Keratinocyte (primary cell): ENCODE measurements at regions not wholly inside any gene's neighbourhood (a gene's known extent, or its start where the extent isn't known, plus 50 kb on each side); places are given as distances from the start of the nearest gene placed in this dataset.

Experiments used
- DNase-seq: peaks from one replicate; pipeline ENCODE4 v3.0.0-alpha.2; 2011; ENCODE audit warnings: low read depth, missing footprints, low spot score
- FAIRE-seq: peaks from 2 replicates; lab custom pipeline; 2011; peaks lifted over from hg19 to GRCh38; lab: Jason Lieb, UNC
- H2AFZ ChIP-seq: 2 replicates; pipeline ENCODE4 v1.6.0; 2012; ENCODE audit warnings: low read length, control low read depth, inconsistent platforms; ENCODE audit not compliant: control insufficient read depth
- H3K27ac ChIP-seq: 2 replicates; pipeline ENCODE4 v1.5.1; 2011; ENCODE audit warnings: low read length; ENCODE audit not compliant: control insufficient read depth, insufficient read depth
- H3K27me3 ChIP-seq: 3 replicates; pipeline ENCODE4 v1.6.0; 2011; ENCODE audit warnings: low read length; ENCODE audit not compliant: control insufficient read depth, insufficient read depth; ENCODE audit errors: extremely low read depth
- H3K36me3 ChIP-seq, 2 experiments: 2 replicates in 1 of 2; 3 replicates in 1 of 2; pipeline ENCODE4 v1.5.1; 2011; ENCODE audit warnings: low read length in 2 of 2, mild to moderate bottlenecking in 1 of 2; ENCODE audit not compliant: control insufficient read depth in 2 of 2, insufficient read depth in 2 of 2; ENCODE audit errors: extremely low read depth in 1 of 2
- H3K4me1 ChIP-seq: 3 replicates; pipeline ENCODE4 v1.5.1; 2011; ENCODE audit warnings: low read length; ENCODE audit not compliant: control insufficient read depth, insufficient read depth; ENCODE audit errors: extremely low read depth
- H3K4me2 ChIP-seq: 3 replicates; pipeline ENCODE4 v1.6.0; 2011; ENCODE audit warnings: low read depth, low read length; ENCODE audit not compliant: control insufficient read depth, insufficient read depth; ENCODE audit errors: extremely low read depth
- H3K4me3 ChIP-seq, 3 experiments: fragments of 200-600 bp in 1 of 3; sonication (generic) in 1 of 3; 2 replicates in 2 of 3; 3 replicates in 1 of 3; pipeline ENCODE4 v1.5.1; 2011 to 2016; ENCODE audit warnings: low read length in 3 of 3, mild to moderate bottlenecking in 3 of 3, control low read depth in 2 of 3, inconsistent platforms in 1 of 3, low read depth in 1 of 3, mixed read lengths in 1 of 3, mixed run types in 1 of 3, moderate library complexity in 1 of 3; ENCODE audit not compliant: control insufficient read depth in 2 of 3, insufficient read depth in 2 of 3; ENCODE audit errors: extremely low read depth in 1 of 3
- H3K79me2 ChIP-seq: 2 replicates; pipeline ENCODE4 v1.6.0; 2012; ENCODE audit warnings: low read length; ENCODE audit not compliant: control insufficient read depth, insufficient read depth
- H3K9ac ChIP-seq: 3 replicates; pipeline ENCODE4 v1.6.0; 2011; ENCODE audit warnings: low read length; ENCODE audit not compliant: control insufficient read depth, insufficient read depth; ENCODE audit errors: extremely low read depth
- H3K9me1 ChIP-seq: 3 replicates; pipeline ENCODE4 v1.6.0; 2011; ENCODE audit warnings: low read length; ENCODE audit not compliant: control insufficient read depth, insufficient read depth; ENCODE audit errors: extremely low read depth
- H3K9me3 ChIP-seq: 2 replicates; pipeline ENCODE4 v1.5.1; 2012; ENCODE audit warnings: low read depth, low read length; ENCODE audit not compliant: control insufficient read depth
- H4K20me1 ChIP-seq: 3 replicates; pipeline ENCODE4 v1.6.0; 2011; ENCODE audit warnings: low read length; ENCODE audit not compliant: control insufficient read depth, insufficient read depth; ENCODE audit errors: extremely low read depth
- EZH2 ChIP-seq: IDR thresholded peaks from one replicate; pipeline ENCODE4 v1.6.1; 2012; ENCODE audit warnings: inconsistent platforms, mild to moderate bottlenecking, low read length, moderate library complexity
- dilution Hi-C: fragments of 300-500 bp; cut with MboI; formaldehyde crosslinking; loops from one replicate; pipeline ENCODE4 v1.7.0; 2020; ENCODE audit warnings: low sequenced_read_pairs; ENCODE audit not compliant: extremely low pct_ligation_motif_present
- TF ChIP-seq, protein P1 (sequence below), 3 experiments: IDR thresholded peaks in 1 of 3; conservative IDR thresholded peaks in 1 of 3; optimal IDR thresholded peaks in 1 of 3; 2 replicates in 2 of 3; 3 replicates in 1 of 3; pipeline versions ENCODE3 to v1.5.1; 2011; ENCODE audit warnings: low read length in 3 of 3, mild to moderate bottlenecking in 3 of 3, moderate library complexity in 2 of 3, control low read depth in 1 of 3, inconsistent platforms in 1 of 3; ENCODE audit not compliant: insufficient read depth in 2 of 3; ENCODE audit errors: extremely low read depth in 1 of 3

DNA sequence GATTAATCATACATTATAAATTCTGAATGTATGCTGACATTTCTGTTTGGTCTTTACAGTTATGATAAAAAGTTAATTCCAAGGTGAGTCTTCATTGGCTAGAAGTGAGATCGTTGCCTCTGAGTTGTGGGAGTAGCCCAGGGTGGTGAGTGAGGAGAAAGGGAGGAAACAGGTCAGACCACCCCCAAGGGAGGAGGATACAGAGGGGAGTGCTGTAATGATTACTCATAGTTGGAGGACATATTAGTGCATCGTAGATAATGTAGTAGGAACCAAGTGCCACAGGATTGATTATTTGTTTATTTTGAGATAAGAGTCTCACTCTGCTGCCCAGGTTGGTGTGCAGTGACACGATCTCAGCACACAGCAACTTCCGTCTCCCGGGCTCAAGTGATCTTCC lies 672.2 kb downstream of the INHBA start:
- Histone ChIP-seq H3K9ac (no peak overlapping the region), H3K36me3 (no peaks in the 10 kb centered on the region), H3K9me3 (no peaks in the 10 kb centered on the region), H3K9me1 (no peaks in the 10 kb centered on the region), H3K79me2 (no peaks in the 10 kb centered on the region), H3K4me3 (no peak overlapping the region), H3K4me2 (no peak overlapping the region), H3K27me3 (no peaks in the 10 kb centered on the region), H3K4me1 (peaks cover 33% of the 10 kb centered on the region), H2AFZ (peak overlapping the region; percentile 41), H3K27ac (no peak overlapping the region), H4K20me1 (no peaks in the 10 kb centered on the region)
- TF ChIP-seq, protein P1, sequence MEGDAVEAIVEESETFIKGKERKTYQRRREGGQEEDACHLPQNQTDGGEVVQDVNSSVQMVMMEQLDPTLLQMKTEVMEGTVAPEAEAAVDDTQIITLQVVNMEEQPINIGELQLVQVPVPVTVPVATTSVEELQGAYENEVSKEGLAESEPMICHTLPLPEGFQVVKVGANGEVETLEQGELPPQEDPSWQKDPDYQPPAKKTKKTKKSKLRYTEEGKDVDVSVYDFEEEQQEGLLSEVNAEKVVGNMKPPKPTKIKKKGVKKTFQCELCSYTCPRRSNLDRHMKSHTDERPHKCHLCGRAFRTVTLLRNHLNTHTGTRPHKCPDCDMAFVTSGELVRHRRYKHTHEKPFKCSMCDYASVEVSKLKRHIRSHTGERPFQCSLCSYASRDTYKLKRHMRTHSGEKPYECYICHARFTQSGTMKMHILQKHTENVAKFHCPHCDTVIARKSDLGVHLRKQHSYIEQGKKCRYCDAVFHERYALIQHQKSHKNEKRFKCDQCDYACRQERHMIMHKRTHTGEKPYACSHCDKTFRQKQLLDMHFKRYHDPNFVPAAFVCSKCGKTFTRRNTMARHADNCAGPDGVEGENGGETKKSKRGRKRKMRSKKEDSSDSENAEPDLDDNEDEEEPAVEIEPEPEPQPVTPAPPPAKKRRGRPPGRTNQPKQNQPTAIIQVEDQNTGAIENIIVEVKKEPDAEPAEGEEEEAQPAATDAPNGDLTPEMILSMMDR (optimal IDR thresholded peaks at IDR 0.05 in 1 of 3, IDR thresholded peaks at IDR 0.05 in 1 of 3, conservative IDR thresholded peaks at IDR 0.05 in 1 of 3; ENCODE audit: extremely low read depth in 1 of 3, insufficient read depth in 2 of 3, low read length in 3 of 3) = no peak
- TF ChIP-seq EZH2 = no peak
- peak; percentile 46 for FAIRE-seq
- dilution Hi-C loops = no loop called here
- DNase-seq = no peak

DNA sequence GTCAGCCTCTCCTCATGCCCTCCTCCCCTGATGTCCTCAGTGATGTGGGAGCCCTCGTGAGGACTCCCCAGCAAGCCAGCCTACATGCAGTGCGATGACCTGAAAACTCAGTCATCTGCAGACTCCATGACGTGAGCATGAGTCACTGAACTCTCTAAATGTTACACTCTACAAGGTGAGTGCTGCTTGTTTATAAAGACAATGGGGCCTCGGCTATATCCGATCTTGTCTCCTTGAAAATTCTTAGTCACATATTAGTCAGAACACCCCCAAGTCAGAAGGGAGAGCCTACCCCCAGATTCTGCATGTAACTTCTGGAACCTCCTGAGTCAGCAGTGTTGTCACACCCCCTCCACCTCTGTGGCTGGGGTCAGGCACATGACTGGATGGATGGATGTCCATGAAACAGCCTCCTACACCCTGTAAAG lies 673.8 kb downstream of the INHBA start:
- Histone ChIP-seq H3K36me3 (no peaks in the 10 kb centered on the region), H3K4me3 (no peak overlapping the region), H2AFZ (no peak overlapping the region), H3K9me3 (no peaks in the 10 kb centered on the region), H3K4me1 (peaks cover 33% of the 10 kb centered on the region), H3K9ac (peak overlapping the region; percentile 8), H3K79me2 (no peaks in the 10 kb centered on the region), H3K4me2 (peak overlapping the region; percentile 9), H3K9me1 (no peaks in the 10 kb centered on the region), H3K27me3 (no peaks in the 10 kb centered on the region), H3K27ac (peak overlapping the region; percentile 80), H4K20me1 (no peaks in the 10 kb centered on the region)
- FAIRE-seq = peak; percentile 100
- dilution Hi-C loops = no loop called here
- peak; percentile 100 for DNase-seq
- TF ChIP-seq EZH2 = no peak
- TF ChIP-seq, protein P1 (optimal IDR thresholded peaks at IDR 0.05 in 1 of 3, IDR thresholded peaks at IDR 0.05 in 1 of 3, conservative IDR thresholded peaks at IDR 0.05 in 1 of 3; ENCODE audit: extremely low read depth in 1 of 3, insufficient read depth in 2 of 3, low read length in 3 of 3) = peak in 1 of 3 experiments; percentile 3
